Heart left ventricle (tissue), 13 donors: ENCODE measurements at regions not wholly inside any gene's neighbourhood (a gene's known extent, or its start where the extent isn't known, plus 50 kb on each side); places are given as distances from the start of the nearest gene placed in this dataset.

ENCODE experiments used
- CTCF ChIP-seq, 12 donors: fragments of 200-600 bp; sonication (generic) in 4 of 12; IDR thresholded peaks; one replicate each; pipeline versions ENCODE4 v1.5.0 to v1.8.0; 2018 to 2022; ENCODE audit warnings: antibody characterized with exemption in 12 of 12, mild to moderate bottlenecking in 5 of 12
- POLR2A ChIP-seq, 2 donors: fragments of 450-650 bp; IDR thresholded peaks; one replicate each; pipeline ENCODE4 v1.6.1; 2017; ENCODE audit warnings: antibody characterized with exemption in 2 of 2, mild to moderate bottlenecking in 2 of 2, moderate library complexity in 2 of 2
- donor health status: ischemic (EF 13 %, LVEDD 7.1; RV severe dilation, severe dysfunction).
- donor health status: DM: no; HTN: yes; CAD: no.
- donor health status: DM: no; HTN: no; CAD: no.
- donor health status: ischemic (EF 25% LVEDD 6.9; RV normal size, moderate dysfunction).
- donor health status: ischemic (EF 25% LVEDD 5.7; RV mildly dilated, moderate dysfunction).
- donor health status: ischemic (EF 35%, LVEDD 5.7; RV mildly dilated, moderate dysfunction).
- donor health status: nonischemic (EF 11% LVEDD 7.7; RV severe dilation, severe dysfunction).
- donor health status: DM: yes; HTN: yes; CAD: no.
- donor health status: PGD.
- donor health status: ischemic (EF 29% LVEDD 5.4; RV normal size, mild dysfunction).
- donor health status: nonischemic (EF 23%, LVEDD 6.1; RV moderate dilation, normal function).

GRCh38 chr1:218904416-218904815, 269.3 kb upstream of the LYPLAL1 start:
- no peak for TF ChIP-seq CTCF (IDR thresholded peaks at IDR 0.05)
- TF ChIP-seq POLR2A (IDR thresholded peaks at IDR 0.05), result no peak
